ENCODE measurements at regions not wholly inside any gene's neighbourhood (a gene's known extent, or its start where the extent isn't known, plus 50 kb on each side); places are given as distances from the start of the nearest gene placed in this dataset.
A peak's percentile ranks its signal among the peaks of the same experiment; 100 is the strongest.

DNA sequence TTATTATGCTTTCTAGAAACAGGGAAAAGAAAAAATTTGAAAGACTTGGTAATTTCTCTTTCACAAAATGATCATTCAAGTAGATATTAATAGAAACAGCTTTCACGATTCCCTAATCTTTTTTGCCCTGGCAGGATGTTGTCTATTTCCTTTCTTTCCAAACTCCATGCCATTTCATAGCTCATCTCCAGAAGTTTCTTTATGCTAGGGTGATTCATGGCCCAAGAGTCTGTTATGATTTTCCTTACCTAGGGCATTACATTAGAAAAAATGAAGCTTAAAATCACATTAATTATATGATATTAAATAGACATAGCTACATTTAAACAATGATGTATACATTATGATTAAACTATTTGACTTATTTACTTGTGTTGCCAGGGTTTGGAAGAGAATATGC, 762.1 kb downstream of the LTN1 start:
- peak overlapping the region; percentile 71 for H3K9ac ChIP-seq (ENCODE audit: low read length)
- H4K8ac ChIP-seq (ENCODE audit: low read length): no peak overlapping the region
- H3K4me3 ChIP-seq (ENCODE audit: insufficient read depth in 1 of 2, low read depth in 1 of 2, low read length in 2 of 2): no peak overlapping the region
- no peak overlapping the region for H2AFZ ChIP-seq (ENCODE audit: low read depth, low read length)
- no peak overlapping the region for H3K4ac ChIP-seq (ENCODE audit: low read depth in 1 of 2, low read length in 2 of 2)
- H2BK12ac ChIP-seq (ENCODE audit: low read length in 2 of 2): no peak overlapping the region
- H3K18ac ChIP-seq (ENCODE audit: low read depth in 1 of 2, low read length in 2 of 2): no peak overlapping the region
- H2BK15ac ChIP-seq (ENCODE audit: low read depth, poor library complexity, severe bottlenecking): no peak overlapping the region
- H3K23ac ChIP-seq (ENCODE audit: low read length in 2 of 2): no peak overlapping the region
- no peaks in the 10 kb centered on the region for H3K27me3 ChIP-seq (ENCODE audit: control insufficient read depth in 1 of 2, insufficient read depth in 1 of 2, low read length in 2 of 2)
- H3K4me1 ChIP-seq (ENCODE audit: control insufficient read depth, insufficient read depth, low read depth, low read length): no peaks in the 10 kb centered on the region
- no peak overlapping the region for H2BK120ac ChIP-seq (ENCODE audit: low read depth, low read length)
- no peak overlapping the region for H2AK5ac ChIP-seq (ENCODE audit: low read length, severe bottlenecking)
- no peaks in the 10 kb centered on the region for H3K79me1 ChIP-seq (replicated peaks; ENCODE audit: low read length, poor library complexity, severe bottlenecking)
- no peak overlapping the region for H3K27ac ChIP-seq (ENCODE audit: low read length, poor library complexity, severe bottlenecking)
- H2BK5ac ChIP-seq (ENCODE audit: low read depth, low read length, poor library complexity, severe bottlenecking): no peak overlapping the region
- H4K91ac ChIP-seq (ENCODE audit: low read length): no peak overlapping the region
- H3K36me3 ChIP-seq (ENCODE audit: control insufficient read depth in 1 of 2, insufficient read depth in 2 of 2, low read depth in 1 of 2, low read length in 2 of 2): no peaks in the 10 kb centered on the region
- no peak overlapping the region for H3K14ac ChIP-seq (ENCODE audit: low read length in 2 of 2)
- no peak overlapping the region for H3K4me2 ChIP-seq (ENCODE audit: low read length, poor library complexity, severe bottlenecking)
- peak; percentile 27 for DNase-seq
- WGBS: 20% methylated on average over 1 of the region's 1 CpG
- H3K9me3 ChIP-seq (ENCODE audit: control insufficient read depth, low read length): no peaks in the 10 kb centered on the region

DNA sequence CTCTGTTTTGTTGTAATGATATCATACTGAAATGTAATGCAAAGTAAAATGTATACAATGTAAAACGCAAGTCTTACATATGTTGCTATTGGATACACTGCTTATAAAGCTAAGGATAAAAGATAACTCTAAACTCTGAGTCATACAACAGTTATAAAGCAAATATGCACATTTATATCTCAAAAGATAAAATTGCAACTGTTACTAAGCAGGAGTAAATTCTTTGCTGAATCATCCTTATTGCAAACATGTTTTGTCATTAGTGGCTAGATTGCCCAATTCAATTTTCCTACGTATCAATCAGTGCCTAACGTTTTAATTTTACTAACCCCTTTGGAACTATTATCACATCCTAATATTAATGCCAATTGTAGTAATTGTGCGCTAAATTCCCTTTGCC, 762.9 kb downstream of the LTN1 start:
- DNase-seq: peak; percentile 83
- H3K4me1 ChIP-seq (ENCODE audit: control insufficient read depth, insufficient read depth, low read depth, low read length): no peaks in the 10 kb centered on the region
- no peak overlapping the region for H3K18ac ChIP-seq (ENCODE audit: low read depth in 1 of 2, low read length in 2 of 2)
- H3K14ac ChIP-seq (ENCODE audit: low read length in 2 of 2): no peak overlapping the region
- no peak overlapping the region for H3K4ac ChIP-seq (ENCODE audit: low read depth in 1 of 2, low read length in 2 of 2)
- H3K27me3 ChIP-seq (ENCODE audit: control insufficient read depth in 1 of 2, insufficient read depth in 1 of 2, low read length in 2 of 2): no peaks in the 10 kb centered on the region
- 32% methylated on average over 2 of the region's 4 CpGs for WGBS
- no peak overlapping the region for H2BK12ac ChIP-seq (ENCODE audit: low read length in 2 of 2)
- H3K4me3 ChIP-seq (ENCODE audit: insufficient read depth in 1 of 2, low read depth in 1 of 2, low read length in 2 of 2): no peak overlapping the region
- no peak overlapping the region for H3K27ac ChIP-seq (ENCODE audit: low read length, poor library complexity, severe bottlenecking)
- H3K4me2 ChIP-seq (ENCODE audit: low read length, poor library complexity, severe bottlenecking): no peak overlapping the region
- no peak overlapping the region for H3K23ac ChIP-seq (ENCODE audit: low read length in 2 of 2)
- no peaks in the 10 kb centered on the region for H3K79me1 ChIP-seq (replicated peaks; ENCODE audit: low read length, poor library complexity, severe bottlenecking)
- no peaks in the 10 kb centered on the region for H3K9me3 ChIP-seq (ENCODE audit: control insufficient read depth, low read length)
- H2AFZ ChIP-seq (ENCODE audit: low read depth, low read length): no peak overlapping the region
- no peak overlapping the region for H2BK5ac ChIP-seq (ENCODE audit: low read depth, low read length, poor library complexity, severe bottlenecking)
- H2BK15ac ChIP-seq (ENCODE audit: low read depth, poor library complexity, severe bottlenecking): no peak overlapping the region
- no peak overlapping the region for H2AK5ac ChIP-seq (ENCODE audit: low read length, severe bottlenecking)
- H2BK120ac ChIP-seq (ENCODE audit: low read depth, low read length): no peak overlapping the region
- H3K36me3 ChIP-seq (ENCODE audit: control insufficient read depth in 1 of 2, insufficient read depth in 2 of 2, low read depth in 1 of 2, low read length in 2 of 2): no peaks in the 10 kb centered on the region
- H4K91ac ChIP-seq (ENCODE audit: low read length): no peak overlapping the region
- H3K9ac ChIP-seq (ENCODE audit: low read length): peak overlapping the region; percentile 71
- H4K8ac ChIP-seq (ENCODE audit: low read length): no peak overlapping the region

DNA sequence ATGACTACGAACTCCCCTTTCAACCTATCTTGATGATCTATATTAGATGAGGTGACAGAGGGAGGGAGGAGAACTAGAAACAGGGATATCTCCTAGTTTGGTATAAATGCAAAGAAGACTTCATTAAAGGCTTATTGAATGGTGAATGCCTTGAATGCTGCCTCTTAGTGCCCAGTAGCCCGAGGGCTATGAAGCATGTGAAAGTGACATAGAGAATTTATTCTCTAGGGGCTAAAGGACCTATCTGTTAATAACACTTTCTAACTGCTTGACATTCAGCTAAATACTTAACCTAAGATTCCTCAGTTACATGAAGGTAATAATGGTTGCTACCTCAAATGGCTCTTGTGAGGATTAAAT, 764.1 kb downstream of the LTN1 start:
- H3K14ac ChIP-seq (ENCODE audit: low read length in 2 of 2): no peak overlapping the region
- H2BK12ac ChIP-seq (ENCODE audit: low read length in 2 of 2): no peak overlapping the region
- H3K9me3 ChIP-seq (ENCODE audit: control insufficient read depth, low read length): no peaks in the 10 kb centered on the region
- H3K4me3 ChIP-seq (ENCODE audit: insufficient read depth in 1 of 2, low read depth in 1 of 2, low read length in 2 of 2): no peak overlapping the region
- DNase-seq: peak; percentile 8
- no peaks in the 10 kb centered on the region for H3K36me3 ChIP-seq (ENCODE audit: control insufficient read depth in 1 of 2, insufficient read depth in 2 of 2, low read depth in 1 of 2, low read length in 2 of 2)
- no peak overlapping the region for H3K23ac ChIP-seq (ENCODE audit: low read length in 2 of 2)
- no peak overlapping the region for H4K8ac ChIP-seq (ENCODE audit: low read length)
- no peaks in the 10 kb centered on the region for H3K27me3 ChIP-seq (ENCODE audit: control insufficient read depth in 1 of 2, insufficient read depth in 1 of 2, low read length in 2 of 2)
- no peak overlapping the region for H3K9ac ChIP-seq (ENCODE audit: low read length)
- no peak overlapping the region for H2BK5ac ChIP-seq (ENCODE audit: low read depth, low read length, poor library complexity, severe bottlenecking)
- no CpG with 5 or more reads among the region's 2 CpGs for WGBS
- H3K4ac ChIP-seq (ENCODE audit: low read depth in 1 of 2, low read length in 2 of 2): no peak overlapping the region
- H3K27ac ChIP-seq (ENCODE audit: low read length, poor library complexity, severe bottlenecking): no peak overlapping the region
- H2AK5ac ChIP-seq (ENCODE audit: low read length, severe bottlenecking): no peak overlapping the region
- H2BK15ac ChIP-seq (ENCODE audit: low read depth, poor library complexity, severe bottlenecking): no peak overlapping the region
- no peak overlapping the region for H2BK120ac ChIP-seq (ENCODE audit: low read depth, low read length)
- no peak overlapping the region for H3K18ac ChIP-seq (ENCODE audit: low read depth in 1 of 2, low read length in 2 of 2)
- H4K91ac ChIP-seq (ENCODE audit: low read length): no peak overlapping the region
- H3K4me2 ChIP-seq (ENCODE audit: low read length, poor library complexity, severe bottlenecking): no peak overlapping the region
- H2AFZ ChIP-seq (ENCODE audit: low read depth, low read length): no peak overlapping the region
- no peaks in the 10 kb centered on the region for H3K4me1 ChIP-seq (ENCODE audit: control insufficient read depth, insufficient read depth, low read depth, low read length)
- H3K79me1 ChIP-seq (replicated peaks; ENCODE audit: low read length, poor library complexity, severe bottlenecking): no peaks in the 10 kb centered on the region

DNA sequence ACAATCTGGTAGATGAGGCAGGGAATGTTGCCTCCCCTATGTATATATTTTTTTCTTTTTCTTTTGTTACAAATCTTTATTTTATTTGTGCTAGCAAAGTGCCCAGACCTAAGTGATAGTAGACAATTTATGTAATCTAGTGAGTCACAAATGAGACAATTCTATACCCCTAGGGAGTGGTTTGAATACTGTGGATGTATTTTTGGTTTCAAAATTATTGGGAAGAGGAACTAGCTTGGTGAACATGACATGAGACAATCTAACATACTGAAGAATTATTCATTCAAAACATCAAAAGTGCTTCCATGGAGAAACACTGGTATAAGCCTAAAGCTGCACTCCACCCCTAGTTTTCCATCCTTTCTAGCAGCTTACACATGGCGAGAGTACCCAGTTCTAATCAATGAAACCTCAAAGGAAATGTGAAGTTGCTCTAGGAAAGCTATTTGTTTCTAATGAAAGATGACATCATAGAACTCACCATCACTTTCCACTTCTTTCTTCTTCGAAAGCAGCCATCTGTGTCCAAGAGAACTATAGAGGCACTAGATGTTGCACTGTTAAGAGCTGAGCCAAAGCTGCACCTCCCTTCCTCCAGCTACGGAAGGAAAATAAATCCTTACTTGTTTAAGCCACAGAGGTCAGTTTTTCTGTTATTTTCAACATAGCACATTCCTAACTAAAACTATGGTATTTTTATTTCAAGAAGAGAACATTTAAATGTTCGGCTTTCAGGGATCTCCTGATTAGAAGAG, 764.6 kb downstream of the LTN1 start:
- Histone ChIP-seq H3K4ac (ENCODE audit: low read depth in 1 of 2, low read length in 2 of 2) (no peak overlapping the region), H3K27ac (ENCODE audit: low read length, poor library complexity, severe bottlenecking) (no peak overlapping the region), H4K8ac (ENCODE audit: low read length) (no peak overlapping the region), H2AFZ (ENCODE audit: low read depth, low read length) (no peak overlapping the region), H3K9ac (ENCODE audit: low read length) (peak overlapping the region; percentile 18), H3K18ac (ENCODE audit: low read depth in 1 of 2, low read length in 2 of 2) (no peak overlapping the region), H3K9me3 (ENCODE audit: control insufficient read depth, low read length) (no peaks in the 10 kb centered on the region), H3K14ac (ENCODE audit: low read length in 2 of 2) (no peak overlapping the region), H3K23ac (ENCODE audit: low read length in 2 of 2) (no peak overlapping the region), H3K4me2 (ENCODE audit: low read length, poor library complexity, severe bottlenecking) (no peak overlapping the region), H3K36me3 (ENCODE audit: control insufficient read depth in 1 of 2, insufficient read depth in 2 of 2, low read depth in 1 of 2, low read length in 2 of 2) (no peaks in the 10 kb centered on the region), H3K27me3 (ENCODE audit: control insufficient read depth in 1 of 2, insufficient read depth in 1 of 2, low read length in 2 of 2) (no peaks in the 10 kb centered on the region), H3K79me1 (replicated peaks; ENCODE audit: low read length, poor library complexity, severe bottlenecking) (no peaks in the 10 kb centered on the region), H3K4me3 (ENCODE audit: insufficient read depth in 1 of 2, low read depth in 1 of 2, low read length in 2 of 2) (no peak overlapping the region), H2BK12ac (ENCODE audit: low read length in 2 of 2) (no peak overlapping the region), H4K91ac (ENCODE audit: low read length) (no peak overlapping the region), H2AK5ac (ENCODE audit: low read length, severe bottlenecking) (no peak overlapping the region), H2BK5ac (ENCODE audit: low read depth, low read length, poor library complexity, severe bottlenecking) (no peak overlapping the region), H3K4me1 (ENCODE audit: control insufficient read depth, insufficient read depth, low read depth, low read length) (no peaks in the 10 kb centered on the region), H2BK15ac (ENCODE audit: low read depth, poor library complexity, severe bottlenecking) (no peak overlapping the region), H2BK120ac (ENCODE audit: low read depth, low read length) (no peak overlapping the region)
- peak; percentile 18 for DNase-seq
- 82% methylated on average over 2 of the region's 4 CpGs for WGBS
